Pancreas (tissue), 10 donors: ENCODE measurements at regions not wholly inside any gene's neighbourhood (a gene's known extent, or its start where the extent isn't known, plus 50 kb on each side); places are given as distances from the start of the nearest gene placed in this dataset.

Experiments
- ATAC-seq, 4 donors: fragments of 200-7000 bp; cut with Tn5 transposase; one replicate each; pipeline versions ENCODE4 v1.8.0 to v1.9.1; 2020; ENCODE audit warnings: mild to moderate bottlenecking in 4 of 4, moderate library complexity in 4 of 4
- DNase-seq, 6 donors: peaks; one replicate each; pipeline ENCODE4 v3.0.0-alpha.2; 2020
- FAIRE-seq: peaks from 2 replicates; lab custom pipeline; 2012; peaks lifted over from hg19 to GRCh38; lab: Jason Lieb, UNC
- H3K27ac ChIP-seq, 4 donors: fragments of 200-600 bp; sonication (generic); 1 replicate in 3 of 4; 2 replicates in 1 of 4; pipeline versions ENCODE4 v1.5.0 to v1.8.0; 2020
- H3K27me3 ChIP-seq, 4 donors: fragments of 200-600 bp; one replicate each; pipeline ENCODE4 v1.8.0; 2021
- H3K36me3 ChIP-seq, 3 donors: fragments of 200-600 bp; sonication (generic) in 1 of 3; one replicate each; pipeline versions ENCODE4 v1.5.0 to v1.8.0; 2020 to 2021
- H3K4me1 ChIP-seq, 3 donors: fragments of 200-600 bp; one replicate each; pipeline ENCODE4 v1.8.0; 2021
- H3K4me3 ChIP-seq, 4 donors: fragments of 200-600 bp; sonication (generic) in 2 of 4; one replicate each; pipeline versions ENCODE4 v1.5.0 to v1.8.0; 2020 to 2021
- H3K9me3 ChIP-seq, 4 donors: fragments of 200-600 bp; one replicate each; pipeline ENCODE4 v1.8.0; 2021
- WGBS, 2 donors: extraction: QIAGEN DNeasy Blood & Tissue Kit; methylation state at CpG; one replicate each; pipeline ENCODE4 v1.1.7; 2013; 5-methylcytosine and 5-hydroxymethylcytosine counted together
- intact Hi-C, 3 donors: fragments of 100-400 bp; cut with DNase I; formaldehyde crosslinking; loops; one replicate each; pipeline versions ENCODE4 v1.11.1 to v1.14.2; 2022
- TF ChIP-seq, protein P1 (sequence below), 4 donors: fragments of 200-600 bp; sonication (generic) in 3 of 4; IDR thresholded peaks; one replicate each; pipeline versions ENCODE4 v1.5.0 to v1.8.0; 2021; ENCODE audit warnings: antibody characterized with exemption in 4 of 4
- donor health status: healthy with polysubstance abuse.
- donor health status: DM: no; HTN: no; CAD: no; lungs with moderate emphysema.
- donor health status: DM: no; HTN: no; CAD: no.
- donor health status: control.
- donor health status: control.
- donor health status: Bipolar disorder and iron deficiency.
- donor health status: DM: yes; HTN: yes; CAD: no.
- donor health status: DM: no; HTN: no; CAD: no.
- donor health status: DM: no; HTN: no; CAD: no.
- donor health status: DM: yes; HTN: yes; CAD: no.

DNA sequence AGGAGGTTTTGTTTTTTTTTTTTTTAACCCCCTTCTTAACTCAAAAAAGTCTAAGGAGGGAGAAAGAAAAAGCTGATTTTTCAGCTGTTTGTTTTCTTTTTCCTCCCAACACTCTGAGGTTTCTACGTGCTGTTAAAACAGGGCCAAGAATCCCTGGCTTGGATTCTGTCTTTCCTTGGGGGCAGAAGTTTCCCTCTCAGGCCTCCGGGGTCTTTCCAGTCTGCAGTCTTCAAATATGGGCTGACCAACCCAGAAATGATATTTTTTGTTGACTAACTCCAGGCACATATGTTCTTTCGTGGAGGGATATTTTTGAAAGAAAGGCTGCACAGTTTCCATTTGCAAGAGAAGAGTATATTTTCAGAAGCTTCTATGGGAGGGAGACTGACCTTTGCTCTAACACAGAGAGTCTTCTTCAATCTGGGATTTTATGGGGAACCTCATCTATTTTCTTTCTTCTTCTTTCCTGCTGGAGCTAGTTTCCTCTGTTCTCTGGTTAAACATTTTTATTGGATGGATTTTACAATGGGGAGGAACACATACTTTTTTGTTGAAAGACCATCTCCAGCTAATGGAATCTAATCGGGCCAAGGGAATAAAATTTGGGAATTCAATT, 93.3 kb upstream of the SPRED2 start:
- DNase-seq (no peak), FAIRE-seq (no peak), ATAC-seq (no peak)
- Histone ChIP-seq H3K36me3 (no peaks in the 10 kb centered on the region), H3K4me1 (no peaks in the 10 kb centered on the region), H3K9me3 (no peaks in the 10 kb centered on the region), H3K27ac (no peak overlapping the region), H3K27me3 (no peaks in the 10 kb centered on the region), H3K4me3 (no peak overlapping the region)
- WGBS, 2 donors: 70 to 74% methylated on average over 4 of the region's 4 CpGs
- TF ChIP-seq, protein P1, sequence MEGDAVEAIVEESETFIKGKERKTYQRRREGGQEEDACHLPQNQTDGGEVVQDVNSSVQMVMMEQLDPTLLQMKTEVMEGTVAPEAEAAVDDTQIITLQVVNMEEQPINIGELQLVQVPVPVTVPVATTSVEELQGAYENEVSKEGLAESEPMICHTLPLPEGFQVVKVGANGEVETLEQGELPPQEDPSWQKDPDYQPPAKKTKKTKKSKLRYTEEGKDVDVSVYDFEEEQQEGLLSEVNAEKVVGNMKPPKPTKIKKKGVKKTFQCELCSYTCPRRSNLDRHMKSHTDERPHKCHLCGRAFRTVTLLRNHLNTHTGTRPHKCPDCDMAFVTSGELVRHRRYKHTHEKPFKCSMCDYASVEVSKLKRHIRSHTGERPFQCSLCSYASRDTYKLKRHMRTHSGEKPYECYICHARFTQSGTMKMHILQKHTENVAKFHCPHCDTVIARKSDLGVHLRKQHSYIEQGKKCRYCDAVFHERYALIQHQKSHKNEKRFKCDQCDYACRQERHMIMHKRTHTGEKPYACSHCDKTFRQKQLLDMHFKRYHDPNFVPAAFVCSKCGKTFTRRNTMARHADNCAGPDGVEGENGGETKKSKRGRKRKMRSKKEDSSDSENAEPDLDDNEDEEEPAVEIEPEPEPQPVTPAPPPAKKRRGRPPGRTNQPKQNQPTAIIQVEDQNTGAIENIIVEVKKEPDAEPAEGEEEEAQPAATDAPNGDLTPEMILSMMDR (IDR thresholded peaks at IDR 0.05): no peak
- intact Hi-C loops: no loop called here

DNA sequence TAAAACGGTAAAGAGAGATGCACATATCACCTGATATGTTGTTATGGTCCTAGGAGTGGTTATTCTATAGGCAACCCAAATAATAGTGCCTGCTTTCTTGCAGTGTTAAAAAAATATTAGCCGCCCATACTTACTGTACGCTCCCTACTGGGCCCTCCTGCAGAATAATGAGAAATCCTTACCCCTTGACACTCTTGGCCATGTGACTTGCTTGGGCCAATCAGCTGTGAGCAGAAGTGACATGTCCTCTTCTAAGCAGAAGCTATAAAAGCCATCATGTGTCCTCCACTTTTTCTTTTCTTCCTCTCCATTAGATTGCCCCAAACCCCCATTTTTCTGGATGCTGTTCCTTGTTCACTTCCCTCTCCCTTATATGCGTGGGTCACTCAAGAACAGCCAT, 90.5 kb upstream of the SPRED2 start:
- H3K4me3 ChIP-seq: no peak overlapping the region
- no peaks in the 10 kb centered on the region for H3K4me1 ChIP-seq
- DNase-seq (no peak), ATAC-seq (no peak), FAIRE-seq (no peak)
- intact Hi-C loops: no loop called here
- no peaks in the 10 kb centered on the region for H3K9me3 ChIP-seq
- TF ChIP-seq, protein P1 (IDR thresholded peaks at IDR 0.05): no peak
- H3K27me3 ChIP-seq: no peaks in the 10 kb centered on the region
- 88 to 94% methylated on average over 4 of the region's 4 CpGs for WGBS, 2 donors
- no peak overlapping the region for H3K27ac ChIP-seq
- no peaks in the 10 kb centered on the region for H3K36me3 ChIP-seq

GRCh38 chr2:65518751-65519150, 86.4 kb upstream of the SPRED2 start:
- FAIRE-seq: no peak
- TF ChIP-seq, protein P1 (IDR thresholded peaks at IDR 0.05): no peak
- no peak for DNase-seq
- H3K36me3 ChIP-seq: no peaks in the 10 kb centered on the region
- H3K27ac ChIP-seq: no peak overlapping the region
- H3K27me3 ChIP-seq: no peaks in the 10 kb centered on the region
- no peak overlapping the region for H3K4me3 ChIP-seq
- intact Hi-C loops: no loop called here
- ATAC-seq: no peak
- H3K9me3 ChIP-seq: no peaks in the 10 kb centered on the region
- 93 to 94% methylated on average over 1 of the region's 1 CpG for WGBS, 2 donors
- no peaks in the 10 kb centered on the region for H3K4me1 ChIP-seq

DNA sequence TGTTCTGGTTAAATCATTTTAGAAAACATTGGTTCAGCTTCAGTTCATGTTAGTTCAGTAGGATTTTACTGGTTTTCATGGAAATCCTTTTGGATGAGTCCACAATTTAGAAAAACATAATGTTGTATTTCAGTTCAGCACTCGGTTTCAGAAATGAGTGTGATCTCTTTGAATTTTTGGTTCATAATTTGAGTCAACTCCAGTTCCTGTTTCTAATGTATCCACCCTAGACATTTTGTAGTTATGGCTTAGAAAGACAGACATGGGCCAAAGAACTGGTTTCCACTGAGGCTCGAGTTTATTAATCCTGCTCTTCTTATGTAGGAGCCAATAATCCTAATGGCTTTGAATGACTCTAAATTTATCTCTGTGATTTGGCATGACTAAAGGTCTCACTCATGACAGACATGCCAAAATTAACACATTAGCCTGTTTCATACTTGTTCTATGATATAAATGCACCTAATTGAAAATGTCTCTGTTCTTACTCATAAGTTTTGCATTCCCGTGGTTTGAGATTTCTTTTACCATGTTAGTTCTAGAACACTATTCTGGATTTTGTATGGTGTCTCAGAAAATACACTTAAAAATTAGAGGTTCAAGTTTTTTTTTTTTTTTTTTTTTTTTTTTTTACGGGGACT, 82.3 kb upstream of the SPRED2 start:
- no peak for ATAC-seq
- WGBS, 2 donors: 80 to 87% methylated on average over 4 of the region's 4 CpGs
- Histone ChIP-seq H3K36me3 (no peaks in the 10 kb centered on the region), H3K4me3 (no peak overlapping the region), H3K4me1 (no peaks in the 10 kb centered on the region), H3K27me3 (no peaks in the 10 kb centered on the region), H3K9me3 (no peaks in the 10 kb centered on the region), H3K27ac (no peak overlapping the region)
- TF ChIP-seq, protein P1 (IDR thresholded peaks at IDR 0.05): no peak
- intact Hi-C loops: no loop called here
- no peak for FAIRE-seq
- no peak for DNase-seq

DNA sequence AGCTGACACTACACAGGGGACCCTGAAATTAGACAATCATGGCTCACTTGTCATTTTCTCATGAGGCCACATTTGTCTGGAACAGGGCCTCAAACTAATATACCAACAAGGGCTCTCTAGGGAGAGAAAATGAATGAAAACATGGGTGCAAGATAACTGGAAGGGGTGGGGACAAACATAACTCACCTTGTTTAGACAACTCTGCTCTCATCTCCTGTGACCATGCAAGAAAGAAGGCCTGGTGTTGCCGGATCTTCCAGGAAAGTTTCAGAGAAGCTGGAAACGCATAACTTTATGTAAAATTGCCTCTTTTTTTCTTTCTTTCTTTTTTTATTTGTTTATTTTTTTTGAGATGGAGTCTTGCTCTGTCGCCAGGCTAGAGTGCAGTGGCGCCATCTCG, 80.4 kb upstream of the SPRED2 start:
- H3K27ac ChIP-seq: no peak overlapping the region
- H3K4me1 ChIP-seq: no peaks in the 10 kb centered on the region
- intact Hi-C loops: no loop called here
- DNase-seq: no peak
- no peak overlapping the region for H3K4me3 ChIP-seq
- no peaks in the 10 kb centered on the region for H3K27me3 ChIP-seq
- TF ChIP-seq, protein P1 (IDR thresholded peaks at IDR 0.05): no peak
- no peak for FAIRE-seq
- no peaks in the 10 kb centered on the region for H3K9me3 ChIP-seq
- no peaks in the 10 kb centered on the region for H3K36me3 ChIP-seq
- 93 to 96% methylated on average over 5 of the region's 5 CpGs for WGBS, 2 donors
- ATAC-seq: no peak
